HepG2 (cell line): ENCODE measurements at regions not wholly inside any gene's neighbourhood (a gene's known extent, or its start where the extent isn't known, plus 50 kb on each side); places are given as distances from the start of the nearest gene placed in this dataset.

ENCODE experiments used
- ATAC-seq: fragments of 200-7000 bp; cut with Tn5 transposase; 3 replicates; pipeline ENCODE4 v1.9.1; 2020; ENCODE audit warnings: mild to moderate bottlenecking, moderate library complexity
- BruUV-seq: library from RNA; stranded (reverse); fragments of 400-500 nt; replicated peaks from 2 replicates; lab custom pipeline; 2021; lab: Mats Ljungman, UMichigan
- CTCF ChIA-PET: fragments of 300-600 bp; formaldehyde crosslinking; extraction: SDS; loops from one replicate; lab custom pipeline; 2021; ENCODE audit warnings: low total read pairs, inconsistent platforms, low intra/inter-chr PET ratio; lab: Yijun Ruan, JAX
- POLR2A ChIA-PET: fragments of 350-600 bp; sonication (Branson Sonifier 250); formaldehyde crosslinking; loops from one replicate; lab custom pipeline; 2020; ENCODE audit warnings: antibody characterized with exemption, inconsistent platforms; lab: Yijun Ruan, JAX
- DNase-seq: peaks from one replicate; pipeline ENCODE4 v3.0.0-alpha.2; 2015; ENCODE audit warnings: low spot score
- FAIRE-seq: peaks from 3 replicates; lab custom pipeline; 2011; peaks lifted over from hg19 to GRCh38; lab: Jason Lieb, UNC
- H2AFZ ChIP-seq: one replicate; pipeline ENCODE4 v1.6.1; 2011; ENCODE audit warnings: low read length, inconsistent platforms
- H3K27ac ChIP-seq: fragments of 300-600 bp; 3 replicates; pipeline ENCODE4 v1.8.0; 2011; ENCODE audit warnings: mixed run types, mild to moderate bottlenecking, mixed read lengths, low read length, inconsistent platforms; ENCODE audit not compliant: insufficient read depth; ENCODE audit errors: extremely low read length
- H3K27me3 ChIP-seq, 2 experiments: fragments of 200-600 bp in 1 of 2; 2 replicates in 1 of 2; 3 replicates in 1 of 2; pipeline versions ENCODE4 v1.6.0 to v1.8.0; 2011; ENCODE audit warnings: low read length in 2 of 2, mild to moderate bottlenecking in 2 of 2, moderate library complexity in 2 of 2, inconsistent platforms in 1 of 2; ENCODE audit not compliant: insufficient read depth in 2 of 2, control insufficient read depth in 1 of 2
- H3K36me3 ChIP-seq, 2 experiments: fragments of 200-600 bp in 1 of 2; replicated peaks in 1 of 2; 2 replicates in 1 of 2; 3 replicates in 1 of 2; pipeline versions ENCODE4 v1.5.1 to v1.8.0; 2011; ENCODE audit warnings: low read length in 2 of 2, inconsistent platforms in 1 of 2; ENCODE audit not compliant: insufficient read depth in 2 of 2, control insufficient read depth in 1 of 2
- H3K4me1 ChIP-seq: 2 replicates; pipeline ENCODE4 v1.5.1; 2012; ENCODE audit warnings: low read length, inconsistent platforms; ENCODE audit not compliant: insufficient read depth
- H3K4me2 ChIP-seq: 2 replicates; pipeline ENCODE4 v1.6.0; 2011; ENCODE audit warnings: low read depth, low read length, inconsistent platforms
- H3K4me3 ChIP-seq, 3 experiments: fragments of 200-600 bp in 1 of 3; sonication (generic), shearing (Covaris generic) in 1 of 3; replicated peaks in 1 of 3; 2 replicates each; pipeline ENCODE4 v1.5.1; 2011 to 2016; ENCODE audit warnings: low read length in 3 of 3, inconsistent platforms in 2 of 3, low read depth in 2 of 3, mild to moderate bottlenecking in 2 of 3, control low read depth in 1 of 3, mixed read lengths in 1 of 3; ENCODE audit not compliant: insufficient read depth in 1 of 3
- H3K79me2 ChIP-seq: one replicate; pipeline ENCODE4 v1.6.1; 2011; ENCODE audit warnings: low read length, inconsistent platforms; ENCODE audit not compliant: insufficient read depth
- H3K9ac ChIP-seq: 2 replicates; pipeline ENCODE4 v1.6.0; 2011; ENCODE audit warnings: mild to moderate bottlenecking, low read depth, low read length, inconsistent platforms; ENCODE audit not compliant: insufficient read depth
- H3K9me3 ChIP-seq: 2 replicates; pipeline ENCODE4 v1.5.1; 2012; ENCODE audit warnings: mild to moderate bottlenecking, low read length
- H4K20me1 ChIP-seq: 2 replicates; pipeline ENCODE4 v1.6.0; 2011; ENCODE audit warnings: inconsistent platforms, mild to moderate bottlenecking, low read length, moderate library complexity; ENCODE audit not compliant: insufficient read depth
- CREB3 ChIP-seq: sonication (generic); formaldehyde crosslinking; IDR thresholded peaks from 2 replicates; pipeline ENCODE4 v1.5.0; 2020; ENCODE audit warnings: missing genetic modification reagents
- HMGXB4 ChIP-seq, 2 experiments: sonication (generic) in 1 of 2; formaldehyde crosslinking in 1 of 2; IDR thresholded peaks; 2 replicates each; pipeline versions ENCODE4 v1.4.0 to v1.6.1; 2018 to 2020; ENCODE audit warnings: missing genetic modification reagents in 2 of 2, borderline replicate concordance in 1 of 2, low read depth in 1 of 2, mild to moderate bottlenecking in 1 of 2, missing biosample characterization in 1 of 2
- KAT8 ChIP-seq: IDR thresholded peaks from 2 replicates; pipeline ENCODE4 v1.6.1; 2016; ENCODE audit warnings: missing genetic modification reagents, missing compliant biosample characterization
- MTA3 ChIP-seq: sonication (generic); formaldehyde crosslinking; IDR thresholded peaks from 2 replicates; pipeline ENCODE4 v1.4.0; 2020; ENCODE audit warnings: missing genetic modification reagents
- ONECUT2 ChIP-seq: sonication (generic); formaldehyde crosslinking; IDR thresholded peaks from 2 replicates; pipeline ENCODE4 v1.4.0; 2020; ENCODE audit warnings: missing genetic modification reagents
- PHF20 ChIP-seq: sonication (generic); formaldehyde crosslinking; IDR thresholded peaks from 2 replicates; pipeline ENCODE4 v1.5.0; 2020; ENCODE audit warnings: mild to moderate bottlenecking, missing genetic modification reagents
- SIN3A ChIP-seq: IDR thresholded peaks from 2 replicates; pipeline ENCODE4 v1.6.1; 2011; ENCODE audit warnings: low read depth, mild to moderate bottlenecking, control low read depth, low read length, borderline replicate concordance
- TMF1 ChIP-seq: sonication (generic); formaldehyde crosslinking; IDR thresholded peaks from 2 replicates; pipeline ENCODE4 v1.8.1; 2022; ENCODE audit warnings: low read depth, missing genetic modification reagents
- YEATS2 ChIP-seq: sonication (generic); formaldehyde crosslinking; IDR thresholded peaks from 2 replicates; pipeline ENCODE4 v1.4.0; 2020; ENCODE audit warnings: missing genetic modification reagents, borderline replicate concordance
- YEATS4 ChIP-seq: sonication (generic); formaldehyde crosslinking; IDR thresholded peaks from 2 replicates; pipeline ENCODE4 v1.4.0; 2020; ENCODE audit warnings: missing genetic modification reagents, borderline replicate concordance
- ZNF326 ChIP-seq: sonication (generic); formaldehyde crosslinking; IDR thresholded peaks from 2 replicates; pipeline ENCODE4 v1.4.0; 2020; ENCODE audit warnings: missing genetic modification reagents, borderline replicate concordance
- ZNF383 ChIP-seq: sonication (generic); formaldehyde crosslinking; IDR thresholded peaks from 2 replicates; pipeline ENCODE4 v1.4.0; 2020; ENCODE audit warnings: missing genetic modification reagents, mild to moderate bottlenecking, borderline replicate concordance
- ZNF510 ChIP-seq: sonication (generic); formaldehyde crosslinking; IDR thresholded peaks from 2 replicates; pipeline ENCODE4 v1.4.0; 2020; ENCODE audit warnings: low read depth, mild to moderate bottlenecking, missing genetic modification reagents
- ZNF564 ChIP-seq: sonication (generic); formaldehyde crosslinking; IDR thresholded peaks from 2 replicates; pipeline ENCODE4 v1.8.1; 2023; ENCODE audit warnings: mild to moderate bottlenecking, missing genetic modification reagents
- ZNF850 ChIP-seq: sonication (generic); formaldehyde crosslinking; conservative IDR thresholded peaks from 2 replicates; pipeline ENCODE4 v1.9.0; 2021; ENCODE audit warnings: mild to moderate bottlenecking, missing genetic modification reagents
- ZSCAN31 ChIP-seq: sonication (generic); formaldehyde crosslinking; IDR thresholded peaks from 2 replicates; pipeline ENCODE4 v1.5.0; 2020; ENCODE audit warnings: low read depth, mild to moderate bottlenecking, missing genetic modification reagents
- WGBS: methylation state at CpG from one replicate; pipeline ENCODE4 v1.1.6; 2017; ENCODE audit warnings: low lambda C conversion rate; 5-methylcytosine and 5-hydroxymethylcytosine counted together
- in situ Hi-C: cut with HindIII; loops from 2 replicates; pipeline ENCODE4 v1.10.0; 2017; ENCODE audit warnings: low pct_unique_long_range_greater_than_20kb; ENCODE audit not compliant: extremely low pct_ligation_motif_present
- intact Hi-C: fragments of 100-400 bp; cut with micrococcal nuclease; formaldehyde crosslinking; loops from one replicate; pipeline ENCODE4 v1.10.0; 2022; ENCODE audit not compliant: unreplicated experiment

DNA sequence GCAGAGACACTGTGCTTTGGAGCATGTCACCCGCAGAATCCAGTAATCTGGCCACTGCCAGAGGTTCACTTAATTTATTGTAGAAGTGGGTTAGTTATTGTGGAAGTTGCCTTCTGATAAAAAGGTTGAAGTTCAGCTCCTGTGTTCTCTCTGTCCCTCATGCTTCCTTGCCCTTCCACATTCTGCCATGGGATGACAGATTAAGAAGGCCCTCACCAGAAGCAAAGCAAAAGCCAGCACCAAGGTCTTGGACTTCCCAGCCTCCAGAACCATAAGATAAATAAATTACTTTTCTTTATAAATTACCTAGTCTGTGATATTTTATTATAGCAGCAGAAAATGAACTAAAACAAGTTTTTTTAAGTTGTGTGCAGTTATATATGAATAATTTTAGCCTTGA, 145.0 kb upstream of the SH3BP4 start:
- H3K36me3 ChIP-seq = no peaks in the 10 kb centered on the region
- no TSS peak for BruUV-seq
- no peak for ATAC-seq
- POLR2A ChIA-PET = no interaction called here
- H3K4me2 ChIP-seq = no peak overlapping the region
- TF ChIP-seq ZNF564 (CRISPR knock-in tag) (peak; percentile 99), ZSCAN31 (CRISPR knock-in tag) (no peak)
- TF ChIP-seq, all 625 proteins: peak for 1
- FAIRE-seq = no peak
- Histone ChIP-seq H2AFZ (no peak overlapping the region), H3K79me2 (no peaks in the 10 kb centered on the region), H3K4me3 (no peak overlapping the region), H3K9me3 (peaks cover 10% of the 10 kb centered on the region; the same call in 1 of the 2 replicates), H3K27ac (no peak overlapping the region), H4K20me1 (no peaks in the 10 kb centered on the region), H3K4me1 (peaks cover 25% of the 10 kb centered on the region), H3K9ac (no peak overlapping the region), H3K27me3 (peaks cover 4% of the 10 kb centered on the region in 2 experiments; a peak in 4 of 5 replicates)
- 89% methylated on average over 1 of the region's 1 CpG for WGBS
- intact Hi-C loops (no loop called here), in situ Hi-C loops (no loop called here)
- CTCF ChIA-PET = no interaction called here
- DNase-seq = no peak

GRCh38 chr2:234805836-234806235, 146.0 kb upstream of the SH3BP4 start:
- FAIRE-seq (no peak), ATAC-seq (no peak), DNase-seq (no peak)
- Histone ChIP-seq H3K27ac (no peak overlapping the region), H3K4me1 (peaks cover 26% of the 10 kb centered on the region), H2AFZ (no peak overlapping the region), H3K9me3 (peaks cover 10% of the 10 kb centered on the region; the same call in 1 of the 2 replicates), H3K27me3 (peaks cover 2 to 4% of the 10 kb centered on the region in 2 experiments; a peak in 2 of 5 replicates), H3K4me2 (no peak overlapping the region), H3K4me3 (no peak overlapping the region), H3K36me3 (no peaks in the 10 kb centered on the region), H3K79me2 (no peaks in the 10 kb centered on the region), H3K9ac (no peak overlapping the region), H4K20me1 (no peaks in the 10 kb centered on the region)
- ChIA-PET CTCF (no interaction called here), POLR2A (no interaction called here)
- in situ Hi-C loops (no loop called here), intact Hi-C loops (no loop called here)
- TF ChIP-seq SIN3A (no peak), MTA3 (CRISPR knock-in tag) (no peak), ONECUT2 (CRISPR knock-in tag) (no peak), KAT8 (CRISPR knock-in tag) (no peak), YEATS2 (no peak), HMGXB4 (CRISPR knock-in tag; IDR thresholded peaks at IDR 0.05; ENCODE audit: borderline replicate concordance in 1 of 2, low read depth in 1 of 2) (no peak), PHF20 (CRISPR knock-in tag) (no peak), TMF1 (no peak), YEATS4 (CRISPR knock-in tag) (no peak), ZNF326 (CRISPR knock-in tag) (no peak), CREB3 (CRISPR knock-in tag) (no peak), ZNF850 (CRISPR knock-in tag) (no peak), ZNF510 (CRISPR knock-in tag) (no peak), ZNF383 (no peak)
- 58% methylated on average over 1 of the region's 1 CpG for WGBS
- no TSS peak for BruUV-seq
